ENCODE measurements at regions not wholly inside any gene's neighbourhood (a gene's known extent, or its start where the extent isn't known, plus 50 kb on each side); places are given as distances from the start of the nearest gene placed in this dataset.

DNA sequence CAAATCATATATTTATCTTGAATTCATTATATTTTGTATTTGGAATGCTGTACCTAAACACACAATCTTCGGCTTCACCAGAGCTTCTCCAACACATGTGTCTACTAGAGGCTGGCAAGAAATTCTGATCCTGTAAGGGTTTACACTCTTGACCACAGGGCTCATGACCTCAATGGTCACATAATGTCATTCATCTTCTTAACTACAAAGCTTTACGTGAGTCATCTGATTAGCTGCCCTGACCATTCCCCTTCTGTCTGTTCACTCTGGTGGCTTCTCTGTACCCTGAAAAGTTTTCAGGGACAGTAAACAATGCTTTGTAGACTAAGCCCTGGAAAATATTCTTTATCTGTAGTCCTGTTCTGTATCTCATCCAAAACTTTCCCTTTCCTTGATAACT lies 423.9 kb downstream of the CMPK2 start:
- DNase-seq (ENCODE audit: low spot score in 2 of 2) = no peak
- no peak for TF ChIP-seq CTCF (IDR thresholded peaks at IDR 0.05)
- H3K4me1 ChIP-seq = no peaks in the 10 kb centered on the region
- H3K27me3 ChIP-seq = no peaks in the 10 kb centered on the region
- no peaks in the 10 kb centered on the region for H3K36me3 ChIP-seq
- no peaks in the 10 kb centered on the region for H3K9me3 ChIP-seq
- no peak overlapping the region for H3K4me3 ChIP-seq
- no peak overlapping the region for H3K27ac ChIP-seq
- intact Hi-C loops (cut with DNase I) = no loop called here

DNA sequence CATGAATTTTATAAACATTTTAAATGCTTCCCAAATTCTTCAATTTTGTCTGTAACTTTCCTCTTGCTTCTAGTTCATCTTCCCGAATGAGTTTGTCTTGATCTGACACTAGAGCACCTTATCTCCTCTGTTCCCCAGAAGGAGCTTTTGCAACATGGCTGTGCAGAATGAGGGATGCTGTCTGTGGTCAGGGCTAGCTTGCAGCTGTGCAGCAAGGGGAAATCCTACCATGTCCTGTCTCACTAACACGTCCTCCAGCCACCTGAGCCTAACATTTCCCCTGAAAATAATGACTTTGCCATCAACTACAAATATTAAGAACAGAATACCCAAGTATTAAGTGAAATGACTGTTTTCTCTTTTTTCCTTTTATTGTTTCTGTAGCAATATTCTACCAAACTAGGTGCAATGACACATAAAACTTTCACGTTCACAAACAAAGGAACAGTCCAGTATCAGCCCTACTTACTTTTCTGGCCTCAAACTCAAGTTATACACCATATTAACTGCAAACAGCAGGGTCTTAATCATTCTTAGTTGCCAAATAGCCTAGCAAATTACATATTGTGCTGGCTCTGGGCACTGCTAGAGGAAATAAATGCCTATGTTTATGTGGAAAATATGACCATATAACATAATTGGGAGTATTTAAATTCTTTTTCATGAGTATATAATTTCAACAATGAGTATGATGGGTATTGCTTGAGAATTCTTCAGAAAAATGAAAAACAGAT lies 423.3 kb downstream of the CMPK2 start:
- no peak overlapping the region for H3K27ac ChIP-seq
- TF ChIP-seq CTCF (IDR thresholded peaks at IDR 0.05) = no peak
- DNase-seq (ENCODE audit: low spot score in 2 of 2) = no peak
- no peaks in the 10 kb centered on the region for H3K9me3 ChIP-seq
- no peaks in the 10 kb centered on the region for H3K4me1 ChIP-seq
- H3K27me3 ChIP-seq = no peaks in the 10 kb centered on the region
- H3K4me3 ChIP-seq = no peak overlapping the region
- intact Hi-C loops (cut with DNase I) = no loop called here
- no peaks in the 10 kb centered on the region for H3K36me3 ChIP-seq

DNA sequence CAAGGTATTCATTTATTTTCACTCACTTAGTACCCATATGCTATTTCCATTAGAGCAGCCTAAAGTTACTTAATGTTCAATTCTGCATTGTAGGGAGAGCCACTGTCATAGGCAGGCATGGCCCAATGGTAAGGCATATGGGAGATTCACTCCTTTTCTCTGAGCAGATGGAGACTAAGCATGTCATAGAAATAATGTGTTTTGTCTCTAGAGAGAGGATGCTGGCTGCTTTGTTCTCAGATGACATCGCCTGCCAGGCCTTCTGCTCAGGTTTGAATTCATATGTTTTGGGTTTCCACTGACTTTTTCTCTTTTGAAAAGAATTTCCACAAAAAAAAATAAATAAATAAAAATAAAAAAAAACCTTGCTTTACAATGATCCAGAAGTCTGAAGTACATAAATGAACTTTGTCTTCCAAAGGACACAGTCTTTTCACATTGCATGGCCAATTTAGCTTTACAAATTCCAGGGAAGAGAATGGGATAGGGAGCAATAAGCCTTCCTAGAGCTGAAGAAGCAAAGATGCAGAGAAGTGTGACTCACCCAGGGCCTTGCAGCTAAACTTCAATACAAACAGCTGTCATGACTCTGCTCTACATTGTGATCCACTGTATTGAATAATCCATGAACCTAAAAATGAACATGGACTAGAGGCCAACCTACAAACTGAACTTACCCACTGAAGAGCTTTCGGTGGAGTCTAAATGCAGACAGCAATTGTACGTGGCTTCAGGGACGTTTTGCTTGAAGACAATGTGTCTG lies 422.5 kb downstream of the CMPK2 start:
- Histone ChIP-seq H3K36me3 (no peaks in the 10 kb centered on the region), H3K4me1 (no peaks in the 10 kb centered on the region), H3K27ac (no peak overlapping the region), H3K27me3 (no peaks in the 10 kb centered on the region), H3K4me3 (no peak overlapping the region), H3K9me3 (no peaks in the 10 kb centered on the region)
- no peak for TF ChIP-seq CTCF (IDR thresholded peaks at IDR 0.05)
- DNase-seq (ENCODE audit: low spot score in 2 of 2) = no peak
- intact Hi-C loops (cut with DNase I) = no loop called here

DNA sequence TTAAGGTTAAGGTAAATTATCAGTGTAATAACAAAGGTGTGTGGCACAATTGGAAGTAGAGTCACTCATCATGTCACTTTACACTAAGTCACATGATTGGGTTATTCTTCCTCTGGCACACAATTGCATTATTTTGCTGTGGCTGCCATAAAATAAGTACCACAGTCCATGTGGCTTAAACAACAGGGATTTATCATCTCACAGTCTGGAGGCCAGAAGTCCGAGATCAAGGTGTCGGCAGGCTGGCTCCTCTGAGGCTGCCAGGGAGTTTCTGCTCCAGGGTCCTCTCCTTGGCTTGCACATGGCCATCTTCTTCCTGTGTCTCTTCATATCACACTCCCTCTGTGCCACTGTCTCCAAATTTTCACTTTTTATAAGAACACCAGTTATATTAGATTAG lies 421.2 kb downstream of the CMPK2 start:
- Histone ChIP-seq H3K4me3 (no peak overlapping the region), H3K4me1 (no peaks in the 10 kb centered on the region), H3K36me3 (no peaks in the 10 kb centered on the region), H3K27me3 (no peaks in the 10 kb centered on the region), H3K9me3 (no peaks in the 10 kb centered on the region), H3K27ac (no peak overlapping the region)
- intact Hi-C loops (cut with DNase I) = no loop called here
- no peak for TF ChIP-seq CTCF (IDR thresholded peaks at IDR 0.05)
- no peak for DNase-seq (ENCODE audit: low spot score in 2 of 2)

DNA sequence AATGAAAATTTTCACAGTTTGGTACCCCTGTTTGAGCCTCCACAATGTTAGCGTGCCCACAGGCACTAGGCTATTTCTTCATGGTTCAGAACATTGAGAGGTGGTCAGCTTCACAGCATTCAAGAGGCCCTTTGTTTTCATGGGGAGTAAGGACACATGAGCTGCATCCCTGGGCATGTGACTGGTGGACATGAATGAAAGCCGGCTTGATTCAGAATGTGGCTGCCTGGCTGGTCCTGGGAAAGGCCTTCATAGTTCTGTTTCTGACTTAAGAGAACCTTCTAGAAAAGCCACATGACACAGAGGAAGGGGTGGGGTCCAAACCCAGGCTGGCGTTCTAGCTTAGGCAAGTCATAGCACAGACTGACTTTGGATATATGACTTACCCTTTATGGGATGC lies 420.6 kb downstream of the CMPK2 start:
- intact Hi-C loops (cut with DNase I) = no loop called here
- no peak for TF ChIP-seq CTCF (IDR thresholded peaks at IDR 0.05)
- Histone ChIP-seq H3K36me3 (no peaks in the 10 kb centered on the region), H3K4me1 (no peaks in the 10 kb centered on the region), H3K9me3 (no peaks in the 10 kb centered on the region), H3K27ac (no peak overlapping the region), H3K4me3 (no peak overlapping the region), H3K27me3 (no peaks in the 10 kb centered on the region)
- no peak for DNase-seq (ENCODE audit: low spot score in 2 of 2)
